ENCODE measurements at regions not wholly inside any gene's neighbourhood (a gene's known extent, or its start where the extent isn't known, plus 50 kb on each side); places are given as distances from the start of the nearest gene placed in this dataset.

GRCh38 chr2:19235308-19235707, 123.1 kb downstream of the OSR1 start:
- DNase-seq (ENCODE audit: low read depth) = no peak

DNA sequence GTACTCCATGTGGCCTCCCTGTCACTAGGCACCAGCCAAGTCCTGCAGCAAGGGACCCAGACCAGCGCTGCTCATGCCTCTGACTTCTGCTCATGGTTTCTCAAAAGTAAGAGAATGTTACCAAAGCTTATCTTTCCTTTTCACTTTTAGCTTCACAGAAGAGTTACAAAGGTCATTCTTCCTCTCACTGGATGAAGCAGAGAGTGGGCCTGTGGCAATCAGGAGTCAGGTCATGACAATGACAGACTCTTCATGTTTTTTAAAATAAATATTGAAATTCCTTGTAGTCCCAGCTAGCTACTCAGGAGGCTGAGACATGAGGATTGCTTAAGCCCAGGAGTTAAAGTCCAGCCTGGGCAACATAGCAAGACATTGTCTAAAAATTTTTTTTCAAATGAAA, 126.1 kb downstream of the OSR1 start:
- DNase-seq (ENCODE audit: low read depth) = no peak

- DNase-seq (ENCODE audit: low read depth) = no peak
These were observed 126.8 kb downstream of the OSR1 start for GRCh38 chr2:19231625-19232024.

- no peak for DNase-seq (ENCODE audit: low read depth)
These were observed 127.8 kb downstream of the OSR1 start for GRCh38 chr2:19230626-19231025.

GRCh38 chr2:19228715-19229114, 129.7 kb downstream of the OSR1 start:
- no peak for DNase-seq (ENCODE audit: low read depth)

GRCh38 chr2:19228181-19228593, 130.2 kb downstream of the OSR1 start:
- DNase-seq (ENCODE audit: low read depth) = no peak

- DNase-seq (ENCODE audit: low read depth) = no peak
These were observed 131.6 kb downstream of the OSR1 start for GRCh38 chr2:19226871-19227270.

DNA sequence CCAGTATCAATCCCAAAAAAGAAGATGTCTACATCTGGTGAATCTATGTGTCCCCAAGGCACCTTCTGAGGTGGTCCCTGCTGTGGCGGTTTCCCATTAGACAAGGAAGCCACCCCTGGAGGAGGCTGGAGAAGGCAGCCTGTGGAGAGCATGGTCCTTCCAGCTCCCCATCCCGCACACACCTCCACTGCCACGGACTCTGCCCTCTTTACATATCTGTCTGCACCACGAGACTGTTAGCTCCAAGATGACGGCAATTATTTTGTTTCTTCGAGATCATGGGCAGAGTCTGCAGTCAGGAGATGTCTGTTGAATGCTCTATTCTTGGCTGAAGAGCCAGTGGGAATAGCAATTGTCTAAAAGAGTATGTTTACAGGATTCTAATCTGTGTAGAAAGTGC, 132.0 kb downstream of the OSR1 start:
- DNase-seq (ENCODE audit: low read depth) = no peak

DNA sequence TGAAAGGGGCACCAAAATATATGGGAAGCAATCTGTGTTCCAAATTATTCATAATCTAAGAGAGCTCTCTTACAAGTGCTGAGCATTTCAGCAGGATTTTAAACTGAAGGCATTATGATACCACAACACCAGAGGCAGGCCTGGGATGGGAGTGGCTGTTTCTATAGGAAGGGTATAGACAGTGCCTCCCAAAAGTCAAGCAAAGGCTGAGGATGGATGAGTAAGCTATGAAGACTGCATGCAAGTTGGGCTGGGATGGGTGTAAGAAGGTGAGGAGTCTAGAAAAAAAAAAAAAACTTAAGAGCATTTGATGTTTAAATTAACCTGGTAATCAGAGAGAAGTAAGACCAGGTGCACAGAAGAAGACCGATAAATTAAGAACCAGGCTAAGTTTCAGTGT, 132.5 kb downstream of the OSR1 start:
- DNase-seq (ENCODE audit: low read depth) = no peak

DNA sequence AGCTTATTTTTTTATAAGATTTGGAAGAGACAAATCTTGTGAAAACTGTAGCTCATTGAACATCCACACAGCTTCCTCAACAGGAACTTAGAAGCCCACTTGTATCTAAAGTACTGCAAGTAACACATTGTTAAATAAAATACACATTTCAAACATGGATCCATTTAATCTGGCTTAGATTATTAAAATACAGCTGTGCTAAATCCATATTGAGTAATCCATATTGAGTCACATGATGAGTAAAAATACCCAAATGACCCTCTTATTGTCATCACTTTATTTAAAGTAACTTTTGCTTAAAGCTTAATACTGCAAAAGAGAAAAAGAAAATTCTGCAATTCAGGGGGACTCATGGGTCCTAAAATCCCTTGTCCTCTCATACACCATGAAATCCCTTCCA, 133.3 kb downstream of the OSR1 start:
- no peak for DNase-seq (ENCODE audit: low read depth)

DNA sequence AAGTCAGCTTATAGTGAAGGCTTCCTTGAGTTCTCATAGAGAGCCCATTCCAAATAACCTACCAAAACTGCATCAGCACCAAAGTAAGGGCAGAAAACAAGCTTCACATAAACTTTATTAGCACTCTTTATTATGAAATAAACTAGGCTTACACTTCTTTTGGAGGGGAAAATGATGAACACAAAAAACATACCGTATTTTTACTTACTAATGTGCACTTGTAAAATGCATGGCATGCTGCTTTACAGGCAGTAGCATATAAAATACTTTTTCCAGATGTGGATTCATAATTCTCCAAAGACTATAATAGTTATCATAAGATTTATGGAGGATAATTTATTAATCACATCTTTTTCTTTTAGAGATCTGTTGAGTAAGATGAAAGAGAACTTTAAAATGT, 133.9 kb downstream of the OSR1 start:
- no peak for DNase-seq (ENCODE audit: low read depth)

DNA sequence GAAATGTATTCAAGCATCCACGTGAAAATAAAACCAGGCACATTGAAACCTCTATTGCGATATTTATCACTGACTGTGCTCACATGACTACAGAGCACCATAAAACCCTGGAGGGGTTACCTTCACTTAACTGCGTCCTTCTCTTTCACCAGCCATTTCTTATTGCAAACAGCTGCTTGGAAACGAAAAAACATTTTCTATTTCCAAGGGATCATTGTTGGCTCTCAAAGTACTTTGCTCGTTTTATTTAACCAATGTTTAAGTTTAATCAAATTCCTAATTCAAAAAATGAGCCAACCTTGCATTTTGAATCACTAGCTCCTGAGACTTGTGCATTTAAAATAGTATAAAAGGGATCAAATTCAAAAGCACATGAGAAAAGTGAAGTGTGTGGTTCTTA, 134.4 kb downstream of the OSR1 start:
- DNase-seq (ENCODE audit: low read depth) = no peak

DNA sequence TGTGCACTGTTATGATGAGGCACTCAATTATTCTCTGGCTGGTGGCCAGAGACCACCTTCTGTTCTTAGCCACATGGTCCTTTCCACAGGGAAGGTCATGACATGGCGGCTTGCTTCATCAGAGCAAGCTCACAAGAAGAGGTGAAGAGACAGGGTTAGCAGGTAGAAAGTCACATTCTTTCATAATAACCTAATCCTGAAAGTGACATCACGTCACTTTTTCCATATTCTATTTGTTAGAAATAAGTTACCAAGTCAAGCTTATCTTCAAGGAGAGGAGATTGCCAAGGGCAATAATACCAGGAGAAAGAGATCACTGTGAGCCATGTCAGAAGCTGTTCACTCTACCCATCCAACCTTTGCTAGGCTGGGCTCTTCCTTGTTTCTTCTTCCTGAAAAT, 139.4 kb downstream of the OSR1 start:
- peak; percentile 16 for DNase-seq (ENCODE audit: low read depth)

DNA sequence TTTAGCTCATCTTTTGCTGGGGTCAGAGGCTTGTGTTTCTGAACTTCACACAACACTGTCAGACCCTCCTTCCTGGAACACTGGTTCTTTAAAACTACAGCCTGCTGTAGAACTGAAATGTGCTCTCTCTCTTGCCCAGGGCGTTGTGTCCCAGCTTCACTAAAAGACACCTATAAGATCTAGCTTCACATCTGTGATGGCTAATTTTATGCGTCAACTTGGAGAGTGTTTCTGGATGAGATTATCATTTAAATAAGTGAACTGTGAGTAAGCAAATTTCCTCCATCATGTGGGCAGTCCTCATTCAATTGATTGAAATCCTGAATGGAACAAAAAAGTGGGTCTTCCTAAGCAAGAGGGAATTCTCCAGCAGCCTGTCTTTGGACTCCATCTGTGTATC, 140.3 kb downstream of the OSR1 start:
- DNase-seq (ENCODE audit: low read depth) = no peak

DNA sequence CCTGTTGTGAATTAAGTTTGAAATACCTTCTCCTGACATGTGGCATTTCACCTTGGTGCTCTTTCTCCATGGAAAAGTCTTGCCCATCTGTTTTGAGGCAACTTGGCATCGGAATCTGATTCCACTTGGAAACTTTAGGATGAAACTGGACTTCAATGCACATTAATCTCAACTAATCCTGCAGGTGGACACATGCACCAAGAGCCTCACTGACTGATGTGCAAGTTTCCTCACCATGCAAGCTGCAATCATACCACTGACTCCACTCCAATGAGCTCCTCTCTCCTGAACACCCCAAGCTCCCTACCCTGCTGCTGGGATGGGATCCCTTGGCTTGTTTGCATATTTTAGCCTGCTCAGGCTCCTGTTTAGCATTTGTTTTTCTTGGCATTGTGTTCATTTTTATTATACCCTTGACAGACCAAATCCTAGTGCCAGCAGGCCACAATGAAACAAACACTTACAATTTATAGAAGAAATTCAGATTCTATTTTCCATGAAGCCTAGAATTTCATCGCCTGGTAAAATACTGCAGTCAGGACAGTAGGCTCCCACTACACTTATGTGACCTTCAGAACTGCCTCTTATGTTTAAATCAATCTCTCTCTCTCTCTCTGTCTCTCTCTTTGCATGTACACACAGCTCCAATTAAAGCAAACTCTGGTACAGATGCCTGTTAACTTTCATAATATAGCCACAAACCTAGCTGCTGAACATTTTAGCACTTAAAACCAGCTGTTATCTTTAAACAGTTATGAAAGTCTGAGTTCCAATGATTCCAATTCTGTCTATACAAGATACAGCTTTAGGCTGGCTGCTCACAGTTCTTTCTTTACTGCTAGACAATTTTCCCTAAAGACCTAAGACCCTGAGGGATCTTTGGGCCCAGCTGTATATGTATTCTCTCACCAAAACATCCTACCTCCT, 141.5 kb downstream of the OSR1 start:
- DNase-seq (ENCODE audit: low read depth) = no peak

DNA sequence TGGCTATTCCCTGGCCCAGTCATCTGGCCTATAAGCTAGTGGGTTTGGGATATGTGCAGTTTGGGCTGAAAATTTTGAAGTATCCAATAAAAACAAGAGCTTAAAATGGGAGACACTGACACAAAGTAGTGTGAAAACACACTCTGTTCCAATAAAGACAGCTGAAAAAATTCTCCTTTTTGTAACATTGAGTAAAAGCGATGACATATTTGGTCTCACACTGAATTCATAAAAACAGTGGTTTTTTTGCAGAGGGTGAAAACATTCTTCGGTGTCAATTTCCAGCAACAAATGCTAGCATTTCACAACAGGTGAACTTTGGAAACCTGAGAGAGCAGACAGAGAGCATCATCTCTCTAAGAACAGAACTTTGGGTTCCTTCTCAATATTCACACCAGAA, 142.2 kb downstream of the OSR1 start:
- DNase-seq (ENCODE audit: low read depth) = no peak

- peak; percentile 22 for DNase-seq (ENCODE audit: low read depth)
These were observed 143.6 kb downstream of the OSR1 start for GRCh38 chr2:19214682-19215391.

- no peak for DNase-seq (ENCODE audit: low read depth)
These were observed 148.7 kb downstream of the OSR1 start for GRCh38 chr2:19209575-19210341.

GRCh38 chr2:19208479-19209199, 149.8 kb downstream of the OSR1 start:
- DNase-seq (ENCODE audit: low read depth) = no peak

DNA sequence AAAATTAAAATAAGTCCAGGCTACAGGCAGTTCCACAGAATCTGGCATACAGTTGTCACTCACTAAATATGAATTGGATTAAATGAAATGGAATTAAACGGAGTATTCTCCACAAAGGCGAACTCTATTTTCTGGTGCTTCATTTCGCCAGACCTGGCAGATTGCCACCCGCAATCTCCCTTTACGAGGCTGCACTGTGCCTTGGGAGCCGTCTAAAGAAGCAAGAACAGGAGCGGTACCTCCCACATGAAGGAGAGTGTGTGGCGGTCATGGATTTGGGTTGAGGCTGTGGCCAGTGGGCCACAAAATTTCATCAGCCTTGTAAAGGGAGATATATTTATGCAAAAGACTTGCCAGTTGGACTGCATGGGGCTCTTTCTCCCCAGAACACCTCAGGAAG, 151.0 kb downstream of the OSR1 start:
- peak; percentile 17 for DNase-seq (ENCODE audit: low read depth)

DNA sequence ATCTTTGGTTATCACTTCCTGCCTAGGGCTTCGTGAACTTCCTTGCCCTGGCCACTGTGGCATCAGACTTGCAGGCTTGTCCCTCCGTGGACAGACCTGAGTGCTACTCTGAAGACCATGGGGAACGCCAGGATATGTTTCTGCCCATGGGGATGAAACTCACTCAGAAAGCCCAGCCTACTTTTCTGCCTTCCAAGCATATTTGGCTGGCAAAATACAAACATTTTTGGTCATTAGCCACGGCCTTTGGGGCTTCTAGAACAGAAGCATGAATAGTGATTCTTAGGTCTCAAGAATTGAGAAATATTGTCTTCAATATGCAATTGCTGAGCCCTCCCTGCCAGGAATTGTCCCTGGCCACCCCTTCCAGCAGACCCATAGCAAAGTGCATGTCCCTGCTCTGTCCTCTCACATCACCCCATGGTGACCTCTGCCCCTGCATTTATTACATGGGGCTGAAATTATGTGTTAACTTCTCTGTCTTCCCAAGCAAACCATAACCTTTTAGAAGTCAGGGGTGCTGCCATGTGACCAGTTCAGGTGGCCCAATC, 152.4 kb downstream of the OSR1 start:
- no peak for DNase-seq (ENCODE audit: low read depth)

Data from Daoy (cell line).